IMR-90 (cell line): ENCODE measurements at regions not wholly inside any gene's neighbourhood (a gene's known extent, or its start where the extent isn't known, plus 50 kb on each side); places are given as distances from the start of the nearest gene placed in this dataset.

Experiments
- ATAC-seq: fragments of 200-7000 bp; cut with Tn5 transposase; 2 replicates; pipeline ENCODE4 v1.9.1; 2020; ENCODE audit warnings: low read depth, mild to moderate bottlenecking, moderate library complexity
- BruUV-seq: library from RNA; stranded (reverse); fragments of 400-500 nt; replicated peaks from 2 replicates; lab custom pipeline; 2021; lab: Mats Ljungman, UMichigan
- CTCF ChIA-PET: fragments of 300-600 bp; formaldehyde crosslinking; extraction: SDS; loops from one replicate; lab custom pipeline; 2021; ENCODE audit warnings: antibody characterized with exemption; lab: Yijun Ruan, JAX
- POLR2A ChIA-PET: fragments of 300-600 bp; sonication (Branson Sonifier 250); formaldehyde crosslinking; loops from one replicate; lab custom pipeline; 2022; ENCODE audit warnings: antibody characterized with exemption; ENCODE audit not compliant: unreplicated experiment; lab: Charles Lee
- DNase-seq: peaks from one replicate; pipeline ENCODE4 v3.0.0; 2013
- H2AFZ ChIP-seq: replicated peaks from 2 replicates; pipeline ENCODE3; 2013; ENCODE audit warnings: low read length, mild to moderate bottlenecking; ENCODE audit not compliant: poor library complexity
- H2AK5ac ChIP-seq: 2 replicates; pipeline ENCODE4 v1.6.1; 2013; ENCODE audit warnings: low read depth, low read length, inconsistent platforms
- H2AK9ac ChIP-seq: replicated peaks from 2 replicates; pipeline ENCODE3; 2013; ENCODE audit warnings: mild to moderate bottlenecking, low read depth, low read length, moderate library complexity; ENCODE audit not compliant: poor library complexity
- H2BK120ac ChIP-seq: 2 replicates; pipeline ENCODE4 v1.6.1; 2013; ENCODE audit warnings: low read depth, low read length, inconsistent platforms
- H2BK15ac ChIP-seq: 3 replicates; pipeline ENCODE4 v1.6.1; 2013; ENCODE audit warnings: low read depth, low read length, inconsistent platforms
- H2BK20ac ChIP-seq: 2 replicates; pipeline ENCODE4 v1.6.1; 2013; ENCODE audit warnings: low read depth, mild to moderate bottlenecking, inconsistent platforms, low read length, moderate library complexity
- H2BK5ac ChIP-seq: 2 replicates; pipeline ENCODE4 v1.6.1; 2013; ENCODE audit warnings: mild to moderate bottlenecking, low read depth, low read length, inconsistent platforms; ENCODE audit not compliant: poor library complexity, severe bottlenecking
- H3K14ac ChIP-seq: replicated peaks from 2 replicates; pipeline ENCODE4 v1.6.1; 2013; ENCODE audit warnings: low read depth, low read length, inconsistent platforms
- H3K18ac ChIP-seq: 2 replicates; pipeline ENCODE4 v1.6.1; 2013; ENCODE audit warnings: low read depth, low read length, control low read depth
- H3K23ac ChIP-seq: 2 replicates; pipeline ENCODE4 v1.6.1; 2013; ENCODE audit warnings: low read depth, low read length, inconsistent platforms
- H3K27ac ChIP-seq: 2 replicates; pipeline ENCODE4 v1.5.1; 2013; ENCODE audit warnings: mild to moderate bottlenecking, control low read depth, low read length; ENCODE audit not compliant: insufficient read depth
- H3K27me3 ChIP-seq: 2 replicates; pipeline ENCODE4 v1.6.1; 2013; ENCODE audit warnings: low read length; ENCODE audit not compliant: control insufficient read depth, insufficient read depth
- H3K36me3 ChIP-seq: 2 replicates; pipeline ENCODE4 v1.6.1; 2013; ENCODE audit warnings: low read length, mixed read lengths; ENCODE audit not compliant: control insufficient read depth, insufficient read depth
- H3K4ac ChIP-seq: 2 replicates; pipeline ENCODE4 v1.6.1; 2013; ENCODE audit warnings: low read depth, low read length, inconsistent platforms
- H3K4me1 ChIP-seq: 2 replicates; pipeline ENCODE4 v1.6.1; 2013; ENCODE audit warnings: low read length, mixed read lengths; ENCODE audit not compliant: control insufficient read depth, insufficient read depth
- H3K4me2 ChIP-seq: 2 replicates; pipeline ENCODE4 v1.6.1; 2013; ENCODE audit warnings: low read depth, mild to moderate bottlenecking, control low read depth, low read length, moderate library complexity
- H3K4me3 ChIP-seq: 2 replicates; pipeline ENCODE4 v1.5.1; 2013; ENCODE audit warnings: low read depth, mild to moderate bottlenecking, control low read depth, low read length, moderate library complexity; ENCODE audit not compliant: insufficient read depth
- H3K56ac ChIP-seq: 2 replicates; pipeline ENCODE4 v1.6.1; 2013; ENCODE audit warnings: low read length, inconsistent platforms; ENCODE audit not compliant: insufficient read depth; ENCODE audit errors: extremely low read depth
- H3K79me1 ChIP-seq, 2 experiments: 2 replicates each; pipeline ENCODE4 v1.6.1; 2013; ENCODE audit warnings: low read length in 2 of 2, inconsistent platforms in 1 of 2, low read depth in 1 of 2
- H3K9ac ChIP-seq: 2 replicates; pipeline ENCODE4 v1.6.1; 2013; ENCODE audit warnings: low read depth, low read length, control low read depth
- H3K9me1 ChIP-seq: 2 replicates; pipeline ENCODE4 v1.6.1; 2013; ENCODE audit warnings: low read length, inconsistent platforms; ENCODE audit not compliant: insufficient read depth
- H3K9me3 ChIP-seq: 2 replicates; pipeline ENCODE4 v1.6.1; 2013; ENCODE audit warnings: low read length; ENCODE audit not compliant: control insufficient read depth, insufficient read depth
- H4K20me1 ChIP-seq: 2 replicates; pipeline ENCODE4 v1.6.1; 2013; ENCODE audit warnings: low read length, inconsistent platforms; ENCODE audit not compliant: insufficient read depth
- H4K5ac ChIP-seq: 2 replicates; pipeline ENCODE4 v1.6.1; 2013; ENCODE audit warnings: mild to moderate bottlenecking, low read depth, low read length, control low read depth
- H4K8ac ChIP-seq, 2 experiments: 2 replicates each; pipeline ENCODE4 v1.6.1; 2013; ENCODE audit warnings: low read depth in 2 of 2, low read length in 2 of 2, control low read depth in 1 of 2, inconsistent platforms in 1 of 2
- H4K91ac ChIP-seq: 2 replicates; pipeline ENCODE4 v1.6.1; 2013; ENCODE audit warnings: low read depth, low read length, inconsistent platforms; ENCODE audit not compliant: insufficient read depth
- BHLHE40 ChIP-seq: fragments of 150-350 bp; IDR thresholded peaks from 2 replicates; pipeline ENCODE4 v1.6.1; 2016; ENCODE audit warnings: mild to moderate bottlenecking, low read depth, low read length
- CEBPB ChIP-seq: IDR thresholded peaks from 2 replicates; pipeline ENCODE4 v1.6.1; 2012; ENCODE audit warnings: low read depth, low read length, improper control_type of control experiment
- CHD1 ChIP-seq: IDR thresholded peaks from 2 replicates; pipeline ENCODE4 v1.6.1; 2012; ENCODE audit warnings: low read depth, low read length, improper control_type of control experiment
- FOS ChIP-seq: fragments of 150-350 bp; IDR thresholded peaks from 2 replicates; pipeline ENCODE4 v1.6.1; 2016; ENCODE audit warnings: low read depth, low read length
- MAFK ChIP-seq: IDR thresholded peaks from 2 replicates; pipeline ENCODE4 v1.6.1; 2012; ENCODE audit warnings: low read depth, low read length, improper control_type of control experiment
- MAZ ChIP-seq: IDR thresholded peaks from 2 replicates; pipeline ENCODE4 v1.6.1; 2012; ENCODE audit warnings: low read depth, mild to moderate bottlenecking, low read length, improper control_type of control experiment, moderate library complexity, borderline replicate concordance
- MXI1 ChIP-seq: IDR thresholded peaks from 2 replicates; pipeline ENCODE4 v1.6.1; 2012; ENCODE audit warnings: low read depth, mild to moderate bottlenecking, low read length, moderate library complexity, borderline replicate concordance
- POLR2A ChIP-seq: IDR thresholded peaks from 2 replicates; pipeline ENCODE4 v1.6.1; 2012; ENCODE audit warnings: mild to moderate bottlenecking, low read depth, low read length
- RCOR1 ChIP-seq: IDR thresholded peaks from 2 replicates; pipeline ENCODE4 v1.6.1; 2012; ENCODE audit warnings: mild to moderate bottlenecking, low read length, improper control_type of control experiment; ENCODE audit not compliant: insufficient replicate concordance
- RFX5 ChIP-seq: IDR thresholded peaks from 2 replicates; pipeline ENCODE4 v1.8.0; 2012; ENCODE audit warnings: low read depth, mild to moderate bottlenecking, low read length, moderate library complexity
- SMC3 ChIP-seq: fragments of 150-350 bp; IDR thresholded peaks from 2 replicates; pipeline ENCODE4 v1.6.1; 2016; ENCODE audit warnings: low read depth, mild to moderate bottlenecking, antibody characterized with exemption, low read length, moderate library complexity
- WGBS, 2 experiments: methylation state at CpG; one replicate each; pipeline versions ENCODE4 v1.1.5 to v1.1.7; 2013; ENCODE audit warnings: missing lambda C conversion rate in 2 of 2; ENCODE audit not compliant: insufficient read length in 1 of 2; ENCODE audit errors: extremely low coverage in 2 of 2; 5-methylcytosine and 5-hydroxymethylcytosine counted together
- dilution Hi-C: fragments of 300-500 bp; cut with HindIII; formaldehyde crosslinking; loops from one replicate; pipeline ENCODE4 v1.14.3; 2018; ENCODE audit warnings: low sequenced_read_pairs; ENCODE audit not compliant: unreplicated experiment
- in situ Hi-C: fragments of 300-500 bp; cut with MboI; formaldehyde crosslinking; loops from 3 replicates; pipeline ENCODE4 v1.14.3; 2019; ENCODE audit warnings: low sequenced_read_pairs, inconsistent platforms, mixed read lengths
- intact Hi-C: fragments of 100-400 bp; cut with micrococcal nuclease; formaldehyde crosslinking; loops from 2 replicates; pipeline ENCODE4 v1.10.0; 2022

DNA sequence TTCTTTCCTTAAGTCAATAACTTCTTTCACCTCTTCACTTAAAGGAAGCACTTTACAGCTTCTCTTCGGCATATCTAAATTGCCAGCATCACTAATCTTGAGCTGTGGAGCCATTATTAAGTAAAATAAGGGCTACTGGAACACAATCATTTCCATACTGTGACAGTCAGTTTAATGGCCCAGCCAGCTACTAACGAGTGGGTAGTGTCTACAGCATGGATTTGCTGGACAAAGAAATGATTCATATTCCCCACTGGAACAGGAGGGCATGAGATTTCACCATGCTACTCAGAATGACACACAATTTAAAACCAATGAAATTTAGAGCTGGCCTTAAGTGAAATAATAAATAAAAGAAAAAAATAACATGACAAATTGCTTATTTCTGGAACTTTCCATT, 72.1 kb downstream of the DDIT4L start:
- POLR2A ChIA-PET = no interaction called here
- no peaks in the 10 kb centered on the region for H3K27me3 ChIP-seq

More for the DNA sequence above, 72.1 kb downstream of the DDIT4L start:
- no peak overlapping the region for H2AK9ac ChIP-seq
- no peak overlapping the region for H3K23ac ChIP-seq
- H4K91ac ChIP-seq = no peak overlapping the region
- H2AFZ ChIP-seq = no peak overlapping the region
- no peak overlapping the region for H3K14ac ChIP-seq
- H3K79me1 ChIP-seq = no peaks in the 10 kb centered on the region
- H3K56ac ChIP-seq = no peak overlapping the region
- no peak overlapping the region for H3K4me3 ChIP-seq
- H3K4me2 ChIP-seq = no peak overlapping the region
- no peak overlapping the region for H3K9ac ChIP-seq
- no peak for ATAC-seq
- H3K18ac ChIP-seq = no peak overlapping the region
- H2AK5ac ChIP-seq = no peak overlapping the region
- DNase-seq = peak; percentile 4
- no peak overlapping the region for H4K8ac ChIP-seq
- H3K4ac ChIP-seq = no peak overlapping the region
- H3K36me3 ChIP-seq = no peaks in the 10 kb centered on the region
- no peaks in the 10 kb centered on the region for H3K4me1 ChIP-seq
- in situ Hi-C loops (no loop called here), dilution Hi-C loops (no loop called here), intact Hi-C loops (no loop called here)
- WGBS, 2 experiments = no CpG with 5 or more reads among the region's 2 CpGs
- H2BK120ac ChIP-seq = no peak overlapping the region
- TF ChIP-seq SMC3 (no peak), RFX5 (no peak), CHD1 (no peak), POLR2A (no peak), BHLHE40 (no peak), FOS (no peak), RCOR1 (no peak), MAZ (no peak), CEBPB (no peak), MAFK (no peak), MXI1 (no peak)
- no peak overlapping the region for H2BK5ac ChIP-seq
- H3K9me1 ChIP-seq = no peaks in the 10 kb centered on the region
- no peak overlapping the region for H2BK20ac ChIP-seq
- no peak overlapping the region for H2BK15ac ChIP-seq
- H4K5ac ChIP-seq = no peak overlapping the region
- H4K20me1 ChIP-seq = no peaks in the 10 kb centered on the region
- no TSS peak for BruUV-seq
- CTCF ChIA-PET = no interaction called here
- no peak overlapping the region for H3K27ac ChIP-seq
- no peaks in the 10 kb centered on the region for H3K9me3 ChIP-seq
